T47D (cell line): ENCODE measurements at regions not wholly inside any gene's neighbourhood (a gene's known extent, or its start where the extent isn't known, plus 50 kb on each side); places are given as distances from the start of the nearest gene placed in this dataset.

Source experiments
- DNase-seq, 2 experiments: peaks; one replicate each; pipeline versions ENCODE4 v3.0.0 to v3.0.0-alpha.2; 2011 to 2012; ENCODE audit warnings: low read depth in 1 of 2, low spot score in 1 of 2
- JUND ChIP-seq: IDR thresholded peaks from 2 replicates; pipeline ENCODE4 v1.6.1; 2012; ENCODE audit warnings: low read depth
- in situ Hi-C: cut with HindIII; loops from 2 replicates; pipeline ENCODE4 v1.10.0; 2016; ENCODE audit warnings: low sequenced_read_pairs, low pct_unique_long_range_greater_than_20kb

GRCh38 chr3:182214416-182214815 lies 502.7 kb downstream of the SOX2 start:
- no peak for TF ChIP-seq JUND
- peak in 1 of 2 experiments; percentile 21 for DNase-seq
- in situ Hi-C loops, result no loop called here

GRCh38 chr3:182215881-182216280 lies 504.2 kb downstream of the SOX2 start:
- in situ Hi-C loops, result no loop called here
- TF ChIP-seq JUND, result no peak
- DNase-seq, result no peak

GRCh38 chr3:182216311-182216970 lies 504.7 kb downstream of the SOX2 start:
- in situ Hi-C loops, result no loop called here
- no peak for DNase-seq
- TF ChIP-seq JUND, result no peak

- no peak for TF ChIP-seq JUND
- in situ Hi-C loops, result no loop called here
- no peak for DNase-seq
These were observed 508.3 kb downstream of the SOX2 start for GRCh38 chr3:182220013-182220412.

GRCh38 chr3:182220471-182220870 lies 508.7 kb downstream of the SOX2 start:
- TF ChIP-seq JUND, result no peak
- no peak for DNase-seq
- in situ Hi-C loops, result no loop called here

GRCh38 chr3:182226995-182227394 lies 515.3 kb downstream of the SOX2 start:
- in situ Hi-C loops, result no loop called here
- TF ChIP-seq JUND, result no peak
- DNase-seq, result peak; percentile 39 to 73

- DNase-seq, result no peak
- no peak for TF ChIP-seq JUND
- in situ Hi-C loops, result no loop called here
These were observed 521.7 kb downstream of the SOX2 start for GRCh38 chr3:182233405-182233804.

GRCh38 chr3:182233957-182234356 lies 522.2 kb downstream of the SOX2 start:
- no peak for TF ChIP-seq JUND
- in situ Hi-C loops, result no loop called here
- DNase-seq, result peak in 1 of 2 experiments; percentile 65

GRCh38 chr3:182234881-182235280 lies 523.2 kb downstream of the SOX2 start:
- TF ChIP-seq JUND, result no peak
- in situ Hi-C loops, result no loop called here
- no peak for DNase-seq

- in situ Hi-C loops, result no loop called here
- no peak for TF ChIP-seq JUND
- DNase-seq, result no peak
These were observed 523.8 kb downstream of the SOX2 start for GRCh38 chr3:182235504-182235903.

GRCh38 chr3:182238126-182238525 lies 526.4 kb downstream of the SOX2 start:
- DNase-seq, result no peak
- in situ Hi-C loops, result no loop called here
- TF ChIP-seq JUND, result no peak

- no peak for TF ChIP-seq JUND
These were observed 527.6 kb downstream of the SOX2 start for GRCh38 chr3:182239316-182239715.

GRCh38 chr3:182240474-182240873 lies 528.7 kb downstream of the SOX2 start:
- in situ Hi-C loops, result no loop called here
- DNase-seq, result no peak
- TF ChIP-seq JUND, result no peak

More at GRCh38 chr3:182239316-182239715, 527.6 kb downstream of the SOX2 start:
- DNase-seq, result no peak
- in situ Hi-C loops, result no loop called here

GRCh38 chr3:182241196-182241765 lies 529.6 kb downstream of the SOX2 start:
- no peak for DNase-seq
- in situ Hi-C loops, result no loop called here
- no peak for TF ChIP-seq JUND
